SH-SY5Y (cell line): ENCODE measurements at regions not wholly inside any gene's neighbourhood (a gene's known extent, or its start where the extent isn't known, plus 50 kb on each side); places are given as distances from the start of the nearest gene placed in this dataset.

Experiments used
- GATA2 ChIP-seq: IDR thresholded peaks from 2 replicates; pipeline ENCODE4 v1.6.1; 2011; ENCODE audit warnings: mild to moderate bottlenecking, low read depth, low read length
- GATA3 ChIP-seq: IDR thresholded peaks from 2 replicates; pipeline ENCODE4 v1.6.1; 2011; ENCODE audit warnings: low read depth, mild to moderate bottlenecking, low read length, moderate library complexity

DNA sequence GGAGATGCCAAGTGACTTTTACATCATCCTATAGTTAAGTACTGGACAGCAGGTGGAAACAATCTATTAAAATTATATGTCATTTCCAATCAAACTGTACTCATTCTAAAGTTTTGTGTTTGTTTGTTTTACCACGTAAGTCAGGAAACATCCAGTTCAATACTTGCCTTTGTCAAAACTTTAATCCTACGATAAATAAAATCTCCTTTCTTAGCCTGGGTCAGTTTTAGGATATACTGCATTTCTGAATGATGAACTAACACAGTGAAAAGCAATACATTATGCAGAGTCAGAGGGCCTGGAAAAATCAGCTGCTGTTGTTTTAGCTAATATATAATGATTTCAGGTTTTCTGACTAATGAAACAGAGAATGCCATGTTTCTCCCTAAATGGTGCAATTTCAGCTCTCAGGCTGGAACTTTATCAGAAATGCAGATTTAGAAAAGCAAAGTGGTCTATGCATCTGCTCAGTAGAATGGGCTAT is 756.4 kb downstream of the CDH11 start:
- TF ChIP-seq GATA3: no peak

DNA sequence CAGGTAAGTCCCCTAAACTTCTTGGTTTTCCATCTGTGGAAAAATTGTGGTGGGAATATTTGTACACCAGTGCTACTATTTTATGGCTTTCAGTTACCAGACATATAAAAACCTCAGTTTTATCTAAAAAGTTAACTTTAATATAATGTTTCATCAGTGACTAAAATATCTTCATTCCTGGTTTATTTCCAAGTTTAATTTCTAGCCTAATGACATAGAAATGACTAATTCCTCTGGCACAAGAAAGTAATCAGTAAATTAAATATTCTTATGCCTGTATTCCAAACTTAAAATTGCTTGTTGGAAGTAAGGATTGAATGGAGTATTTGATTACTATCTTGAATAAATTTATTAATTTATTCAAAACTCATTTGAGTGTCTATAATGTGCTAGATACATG is 757.0 kb downstream of the CDH11 start:
- TF ChIP-seq GATA3 (no peak), GATA2 (no peak)

GRCh38 chr16:64364416-64364815 is 757.4 kb downstream of the CDH11 start:
- no peak for TF ChIP-seq GATA3
- TF ChIP-seq GATA2: no peak

GRCh38 chr16:64364016-64364415 is 757.8 kb downstream of the CDH11 start:
- TF ChIP-seq GATA3 (no peak), GATA2 (no peak)

GRCh38 chr16:64363039-64363438 is 758.8 kb downstream of the CDH11 start:
- no peak for TF ChIP-seq GATA2
- no peak for TF ChIP-seq GATA3

DNA sequence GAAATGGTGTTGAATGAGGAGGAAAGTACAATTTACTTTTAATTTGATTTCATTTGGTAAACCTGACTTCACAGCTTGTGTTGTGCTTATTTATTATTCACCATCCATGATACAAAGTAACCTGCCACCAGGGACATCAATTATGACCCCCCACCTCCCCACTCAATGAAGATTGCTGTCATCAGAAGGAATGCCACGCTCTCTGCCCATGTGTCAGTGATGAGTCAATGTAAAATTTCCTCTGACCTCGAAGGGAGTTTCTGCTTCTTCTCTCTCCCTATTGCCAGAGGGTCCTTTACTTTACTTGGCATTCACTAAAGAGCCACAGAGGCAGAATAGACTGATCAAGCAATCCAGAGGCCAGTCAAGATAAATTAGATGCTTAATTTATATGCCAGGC is 759.7 kb downstream of the CDH11 start:
- TF ChIP-seq GATA2 (no peak), GATA3 (no peak)

GRCh38 chr16:64361753-64362152 is 760.1 kb downstream of the CDH11 start:
- no peak for TF ChIP-seq GATA3
- TF ChIP-seq GATA2: no peak

DNA sequence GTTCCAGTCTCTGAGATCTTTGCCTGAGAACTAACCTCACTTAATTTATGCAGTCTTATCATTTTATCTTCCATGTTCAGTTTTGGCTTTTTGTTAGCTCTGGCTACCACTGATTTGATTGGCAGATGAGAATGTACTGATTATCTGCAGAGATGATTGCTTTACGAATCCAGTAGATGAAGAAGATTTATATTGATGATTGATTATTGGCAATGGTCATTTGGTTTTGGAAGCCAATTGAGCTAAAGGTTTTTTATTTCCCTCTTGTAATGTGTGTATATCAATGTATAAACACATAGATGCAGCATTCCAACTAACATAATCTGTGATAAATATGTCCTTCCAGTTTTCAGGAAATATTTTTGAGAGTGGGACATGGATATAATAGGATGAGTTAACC is 763.6 kb downstream of the CDH11 start:
- TF ChIP-seq GATA3: no peak
- TF ChIP-seq GATA2: no peak

GRCh38 chr16:64356267-64356666 is 765.6 kb downstream of the CDH11 start:
- no peak for TF ChIP-seq GATA3
- TF ChIP-seq GATA2: no peak

DNA sequence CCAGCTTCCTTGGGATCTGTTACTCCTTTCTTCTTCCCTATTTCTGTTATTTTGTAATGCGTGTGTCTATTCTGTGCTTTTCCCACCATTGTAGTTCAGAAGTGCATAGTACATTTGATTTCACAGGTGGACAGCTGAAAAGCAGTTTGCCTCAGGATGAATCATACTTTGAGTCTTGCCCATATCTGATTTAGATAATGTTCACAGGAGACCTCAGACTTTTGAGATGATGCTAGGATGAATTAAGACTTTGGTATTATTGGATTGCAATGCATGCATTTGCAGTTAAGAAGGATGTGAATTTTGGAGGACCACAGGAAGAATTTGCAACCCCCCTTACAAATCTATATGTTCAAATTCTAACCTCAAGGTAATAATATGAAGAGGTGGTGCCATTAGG is 769.6 kb downstream of the CDH11 start:
- TF ChIP-seq GATA2 (no peak), GATA3 (no peak)

DNA sequence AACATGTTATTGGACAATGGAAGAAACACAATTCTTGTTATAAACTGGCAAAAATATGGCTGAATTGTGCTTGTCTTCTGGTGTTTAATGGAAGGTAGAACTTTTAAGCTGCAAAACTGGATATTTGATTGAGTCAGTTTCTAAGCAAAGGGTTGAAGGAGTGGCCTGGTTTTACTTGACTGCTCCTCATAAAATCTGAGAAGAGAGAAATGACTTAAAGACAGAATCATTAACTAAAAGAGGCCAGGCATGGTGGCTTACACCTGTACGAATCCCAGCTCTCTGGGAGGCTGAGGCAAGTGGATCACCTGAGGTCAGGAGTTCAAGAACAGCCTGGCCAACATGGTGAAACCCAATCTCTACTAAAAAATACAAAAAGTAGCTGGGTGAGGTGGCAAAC is 770.7 kb downstream of the CDH11 start:
- TF ChIP-seq GATA3 (no peak), GATA2 (no peak)

- TF ChIP-seq GATA2: no peak
- TF ChIP-seq GATA3: no peak
Measured at GRCh38 chr16:64346080-64346479, 775.8 kb downstream of the CDH11 start.

DNA sequence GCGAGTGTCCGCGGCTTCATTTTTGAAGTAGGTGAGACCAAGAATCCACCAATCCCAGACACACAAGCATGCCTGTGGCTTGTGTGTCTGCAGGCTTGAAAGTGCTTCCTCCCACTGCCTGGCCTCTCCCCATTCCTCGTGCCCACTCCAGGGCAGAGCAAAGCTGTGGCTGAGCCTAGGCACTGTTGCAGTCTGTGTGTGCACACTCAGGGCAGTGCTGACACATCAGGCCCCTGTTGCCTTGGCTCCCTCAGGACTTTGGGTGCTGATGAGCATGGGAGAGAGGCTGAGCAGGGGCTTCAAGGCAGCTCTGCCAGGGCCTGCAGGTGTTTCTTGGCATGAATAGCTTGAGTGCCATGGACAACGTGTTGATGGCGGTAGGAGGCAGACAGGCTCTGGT is 776.7 kb downstream of the CDH11 start:
- TF ChIP-seq GATA2 (no peak), GATA3 (no peak)

- TF ChIP-seq GATA2 (no peak), GATA3 (no peak)
Measured at GRCh38 chr16:64343061-64343819, 778.6 kb downstream of the CDH11 start.

DNA sequence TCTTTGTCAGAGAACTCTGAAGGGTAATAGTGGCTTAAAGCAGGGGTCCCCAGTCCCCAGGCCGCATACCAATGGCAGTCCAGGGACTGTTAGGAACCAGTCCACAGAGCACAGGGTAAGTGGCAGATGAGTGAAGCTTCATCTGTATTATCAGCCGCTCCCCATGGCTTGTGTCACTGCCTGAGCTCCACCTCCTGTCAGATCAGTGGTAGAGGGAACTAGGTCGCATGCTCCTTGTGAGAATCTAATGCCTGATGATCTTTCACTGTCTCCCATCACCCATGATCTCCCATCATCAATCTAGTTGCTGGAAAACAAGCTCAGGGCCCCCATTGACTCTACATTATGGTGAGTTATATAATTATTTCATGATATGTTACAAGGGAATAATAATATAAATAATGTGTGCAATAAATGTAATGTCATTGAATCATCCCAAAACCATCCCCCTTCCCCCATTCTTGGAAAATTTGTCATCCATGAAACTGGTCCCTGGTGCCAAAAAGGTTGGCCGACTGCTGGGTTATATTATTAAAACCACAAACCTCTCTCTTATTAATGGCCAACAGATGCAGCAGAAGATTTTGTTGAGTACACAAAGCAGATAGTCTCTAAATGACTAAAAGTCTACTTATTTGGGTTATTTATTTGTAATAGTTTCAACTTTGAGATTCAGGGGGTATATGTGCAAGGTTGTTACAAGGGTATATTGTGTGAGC is 782.7 kb downstream of the CDH11 start:
- TF ChIP-seq GATA3 (no peak), GATA2 (no peak)
